GM18511 (cell line): ENCODE measurements at regions not wholly inside any gene's neighbourhood (a gene's known extent, or its start where the extent isn't known, plus 50 kb on each side); places are given as distances from the start of the nearest gene placed in this dataset.

Source experiments
- ATAC-seq: cut with Tn5 transposase; IDR thresholded peaks from one replicate; pipeline ENCODE4 v1.9.1; 2021; ENCODE audit warnings: mild to moderate bottlenecking, moderate library complexity; ENCODE audit not compliant: unreplicated experiment

GRCh38 chr10:131758939-131759301, 141.9 kb upstream of the PPP2R2D start:
- no peak for ATAC-seq

GRCh38 chr10:131759347-131759746, 141.5 kb upstream of the PPP2R2D start:
- ATAC-seq: no peak

- no peak for ATAC-seq
These were observed 140.2 kb upstream of the PPP2R2D start for GRCh38 chr10:131760416-131761166.

DNA sequence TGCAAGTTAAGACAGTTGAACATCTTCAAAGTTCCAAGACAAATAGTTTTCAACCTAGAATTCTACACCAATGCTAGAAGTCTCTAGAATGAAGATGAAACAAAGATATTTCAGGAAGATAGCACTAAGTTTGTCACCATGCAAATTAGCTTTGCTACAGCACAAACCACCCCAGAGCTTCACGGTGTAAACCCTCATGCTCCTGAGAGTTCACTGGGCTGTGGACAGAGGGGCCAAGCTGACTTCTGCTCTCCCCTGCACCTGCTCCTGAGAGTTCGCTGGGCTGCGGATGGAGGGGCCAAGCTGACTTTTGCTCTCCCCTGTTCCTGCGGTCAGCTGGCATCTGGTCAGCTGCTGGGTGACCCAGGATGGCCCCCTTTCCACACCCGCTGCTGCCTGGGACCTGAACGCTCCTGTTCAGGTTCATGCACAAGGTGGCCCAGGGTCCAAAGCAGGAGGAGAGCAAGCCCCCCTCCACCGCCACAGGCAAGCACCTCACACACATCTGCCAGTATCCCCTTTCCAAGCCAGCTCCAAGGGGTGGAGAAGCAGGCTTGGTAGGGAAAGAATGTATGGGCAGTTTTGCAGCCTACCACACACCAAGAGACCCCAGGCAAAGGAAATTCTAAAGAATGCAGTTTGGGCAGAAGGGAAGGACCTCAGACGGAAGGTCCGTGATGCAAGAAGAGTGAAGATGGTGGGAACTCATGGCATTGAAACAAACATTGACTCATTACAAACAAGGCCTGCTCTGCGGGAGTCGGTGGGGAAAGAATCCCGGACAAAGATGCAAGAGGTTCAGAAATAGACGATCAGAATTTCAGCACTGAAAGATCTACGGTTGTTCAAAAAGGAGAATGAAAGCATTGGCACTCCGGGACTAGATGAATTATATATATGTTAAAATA, 137.8 kb upstream of the PPP2R2D start:
- ATAC-seq: no peak

DNA sequence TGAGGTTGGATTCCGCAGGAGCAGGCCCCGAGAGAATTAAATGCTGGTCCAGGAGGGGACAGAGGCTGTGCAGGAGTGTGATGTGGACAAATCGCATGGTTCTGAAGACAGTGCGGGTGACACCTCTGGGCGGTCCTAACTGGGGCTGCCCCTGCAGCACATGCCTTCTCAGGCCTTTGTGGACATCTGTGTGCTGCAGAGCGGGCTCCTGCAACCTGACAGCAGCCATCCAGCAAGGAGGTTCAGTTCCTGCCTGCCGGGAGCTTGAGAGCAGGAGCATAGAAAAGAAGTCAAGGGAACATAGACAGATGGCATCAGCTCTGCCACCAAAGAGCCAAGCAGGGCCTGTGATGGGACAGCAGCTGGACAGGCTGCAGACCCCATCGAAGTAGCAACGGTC, 135.9 kb upstream of the PPP2R2D start:
- ATAC-seq: no peak

- no peak for ATAC-seq
These were observed 134.7 kb upstream of the PPP2R2D start for GRCh38 chr10:131766096-131766495.

DNA sequence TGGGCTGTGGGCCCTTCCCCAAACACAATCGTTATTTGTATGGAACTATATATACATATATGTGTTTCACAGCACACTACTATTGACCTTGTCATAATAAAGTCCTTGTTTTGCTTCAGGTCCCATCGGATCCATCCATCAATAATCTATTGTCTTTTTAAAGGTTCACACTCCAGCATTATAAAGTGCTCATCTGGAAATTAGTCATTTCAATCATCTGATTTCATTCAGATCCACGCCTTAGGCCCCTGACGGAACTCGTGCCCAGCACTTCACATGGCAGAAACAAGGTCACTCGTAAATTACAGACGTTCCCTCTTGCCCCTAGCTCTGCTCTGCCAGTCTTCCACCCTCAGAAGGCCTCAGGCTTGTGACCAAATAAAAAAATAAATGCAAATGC, 133.1 kb upstream of the PPP2R2D start:
- no peak for ATAC-seq

- ATAC-seq: no peak
These were observed 131.0 kb upstream of the PPP2R2D start for GRCh38 chr10:131769571-131770410.

GRCh38 chr10:131770946-131771633, 129.7 kb upstream of the PPP2R2D start:
- no peak for ATAC-seq

GRCh38 chr10:131771634-131772358, 129.0 kb upstream of the PPP2R2D start:
- no peak for ATAC-seq

GRCh38 chr10:131772441-131772840, 128.4 kb upstream of the PPP2R2D start:
- ATAC-seq: no peak

DNA sequence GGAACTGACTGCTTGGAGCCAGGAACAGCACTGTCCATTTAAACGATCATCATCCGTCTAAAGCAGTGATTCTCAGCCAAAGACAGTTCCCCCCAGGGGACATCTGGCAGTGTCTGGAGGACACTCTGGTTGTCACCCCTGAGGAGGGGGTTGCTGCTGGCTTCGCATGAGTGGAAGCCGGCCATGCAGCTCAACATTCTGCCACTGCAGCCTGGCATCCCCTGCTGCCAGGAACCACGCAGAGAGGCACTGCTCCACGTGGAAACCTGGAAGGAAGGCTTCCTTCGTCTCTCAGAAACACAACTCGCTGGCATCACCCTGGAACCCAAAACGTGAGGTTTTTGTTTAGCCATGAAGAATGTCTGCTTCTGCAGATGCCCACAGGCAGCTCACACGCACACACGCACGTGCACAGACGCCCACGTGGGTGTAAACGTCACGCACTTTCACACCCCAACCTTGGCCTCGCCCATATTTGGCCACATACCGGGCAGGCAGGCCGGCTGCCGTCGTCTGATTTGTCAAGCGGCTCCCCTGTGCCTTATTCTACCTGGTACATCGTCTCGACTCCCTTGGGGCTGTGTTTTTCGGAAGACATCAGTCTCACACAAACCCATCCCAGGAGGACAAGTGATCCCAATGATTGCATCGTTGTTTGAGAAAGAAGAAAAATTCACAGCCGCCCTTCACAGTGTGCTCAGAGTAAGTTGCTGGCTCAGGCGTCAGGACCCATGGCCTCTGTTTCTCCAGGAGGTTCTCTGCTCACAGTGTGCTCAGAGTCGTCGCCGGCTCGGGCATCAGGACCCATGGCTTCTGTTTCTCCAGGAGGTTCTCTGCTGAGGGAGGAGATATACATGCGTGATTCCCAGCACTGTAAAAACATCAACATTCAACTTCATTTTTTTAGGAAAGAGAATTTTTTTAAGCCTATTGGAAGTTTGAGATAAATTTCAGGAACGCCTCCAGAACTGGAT, 127.2 kb upstream of the PPP2R2D start:
- no peak for ATAC-seq

GRCh38 chr10:131774681-131775085, 126.1 kb upstream of the PPP2R2D start:
- ATAC-seq: no peak

- ATAC-seq: no peak
These were observed 125.4 kb upstream of the PPP2R2D start for GRCh38 chr10:131775433-131775832.

DNA sequence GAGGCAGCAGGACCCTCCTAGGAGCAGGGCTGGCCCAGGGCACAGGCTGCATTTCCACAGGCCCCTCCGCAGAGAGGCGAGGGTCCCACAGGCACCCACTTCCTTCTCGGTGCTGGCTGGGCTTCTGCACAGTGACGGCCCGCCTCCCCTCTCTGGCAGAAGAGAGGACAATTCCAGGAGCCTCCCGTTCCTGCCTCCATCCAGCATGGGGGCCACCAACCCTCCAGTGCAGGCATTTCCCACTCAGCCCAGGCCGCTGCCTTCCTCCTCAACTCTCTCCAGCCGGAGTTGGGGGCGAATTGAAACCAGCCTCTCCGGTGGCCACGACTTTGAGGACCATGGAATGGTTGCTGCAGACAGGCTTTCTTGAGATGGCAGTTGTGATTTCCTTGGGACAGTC, 125.0 kb upstream of the PPP2R2D start:
- no peak for ATAC-seq

GRCh38 chr10:131776496-131776895, 124.3 kb upstream of the PPP2R2D start:
- ATAC-seq: no peak

DNA sequence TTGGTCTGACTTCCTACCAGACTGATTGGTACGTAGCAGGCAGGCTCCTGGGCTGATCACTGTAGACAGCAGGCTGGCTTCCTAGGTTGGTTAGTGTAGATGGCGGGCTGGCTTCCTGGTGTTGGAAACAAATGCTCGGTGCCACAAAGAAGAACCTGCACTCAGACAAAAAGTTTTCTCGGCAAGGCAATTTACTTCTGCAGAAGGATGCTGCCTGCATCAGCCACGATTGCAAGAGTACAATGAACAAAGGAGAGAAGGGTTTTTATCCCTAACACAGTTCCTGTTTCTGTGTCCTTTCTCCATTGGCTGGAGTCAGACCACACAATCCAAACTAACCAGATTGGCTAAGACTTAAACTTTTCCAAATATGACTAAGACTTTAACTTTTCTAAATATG, 123.6 kb upstream of the PPP2R2D start:
- no peak for ATAC-seq

DNA sequence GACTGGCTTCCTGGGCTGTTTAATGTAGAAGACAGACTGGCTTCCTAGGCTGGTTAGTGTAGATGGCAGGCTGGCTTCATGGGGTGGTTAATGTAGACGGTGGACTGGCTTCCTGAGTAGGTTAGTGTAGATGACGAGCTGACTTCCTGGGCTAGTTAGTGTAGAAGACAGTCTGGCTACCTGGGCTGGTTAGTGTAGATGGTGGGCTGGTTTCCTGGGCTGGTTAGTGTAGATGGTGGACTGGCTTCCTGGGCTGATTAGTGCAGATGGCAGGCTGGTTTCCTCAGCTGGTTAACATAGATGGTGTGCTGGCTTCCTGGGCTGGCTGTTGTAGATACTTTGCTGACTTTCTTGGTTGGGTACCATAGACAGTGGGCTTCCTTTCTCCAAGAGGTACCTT, 122.9 kb upstream of the PPP2R2D start:
- no peak for ATAC-seq

DNA sequence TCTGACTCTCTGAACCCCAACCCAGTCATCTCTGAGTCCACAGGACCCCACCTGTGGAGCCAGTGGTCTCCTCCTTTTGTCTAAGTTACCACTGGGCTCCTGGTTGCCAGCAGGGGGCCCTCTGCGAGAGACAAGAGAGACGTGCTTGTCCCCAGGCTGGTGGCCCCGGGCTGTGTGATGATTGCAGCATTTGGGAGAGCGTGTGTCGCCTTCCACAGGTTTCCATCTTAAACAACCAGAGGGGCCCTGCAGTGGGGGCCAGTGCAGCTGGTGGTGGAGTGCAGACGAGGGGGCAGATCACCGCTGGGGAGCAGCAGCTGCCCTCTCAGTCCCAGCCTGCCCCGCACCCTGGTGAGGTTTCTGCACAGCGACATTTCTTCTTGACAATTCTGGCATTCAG, 122.4 kb upstream of the PPP2R2D start:
- no peak for ATAC-seq
